ENCODE measurements at regions not wholly inside any gene's neighbourhood (a gene's known extent, or its start where the extent isn't known, plus 50 kb on each side); places are given as distances from the start of the nearest gene placed in this dataset.

- no peak for TF ChIP-seq CTCF (IDR thresholded peaks at IDR 0.05; ENCODE audit: low read length)
- no peak for TF ChIP-seq EZH2 (IDR thresholded peaks at IDR 0.05; ENCODE audit: borderline replicate concordance, low read length)
These were observed 89.4 kb upstream of the MAPRE2 start for GRCh38 chr18:34951625-34952379.
